ENCODE measurements at regions not wholly inside any gene's neighbourhood (a gene's known extent, or its start where the extent isn't known, plus 50 kb on each side); places are given as distances from the start of the nearest gene placed in this dataset.

DNA sequence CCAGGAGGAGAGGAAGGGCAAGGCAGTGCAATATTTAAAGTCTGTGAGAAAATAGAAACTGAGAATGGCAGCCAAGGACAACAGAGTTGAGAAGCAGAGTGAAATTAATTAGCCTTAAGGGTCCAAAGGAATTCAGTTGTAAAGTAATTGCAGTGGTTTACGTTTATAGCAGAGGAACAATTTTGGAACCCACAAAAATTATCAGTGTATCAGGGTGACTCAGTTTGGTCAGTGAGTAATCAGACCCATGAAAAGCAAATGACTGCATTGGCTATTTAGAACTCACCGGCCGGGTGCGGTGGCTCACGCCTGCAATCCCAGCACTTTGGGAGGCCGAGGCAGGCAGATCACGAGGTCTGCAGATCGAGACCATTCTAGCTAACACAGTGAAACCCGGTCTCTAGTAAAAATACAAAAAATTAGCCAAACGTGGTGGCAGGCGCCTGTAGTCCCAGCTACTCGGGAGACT, 245.8 kb upstream of the SLC39A10 start:
- Histone ChIP-seq H4K20me1 (ENCODE audit: insufficient read depth) (no peaks in the 10 kb centered on the region), H3K27ac (ENCODE audit: low read depth, low read length) (no peak overlapping the region), H3K4me1 (ENCODE audit: control insufficient read depth in 1 of 2, insufficient read depth in 2 of 2, low read length in 2 of 2) (no peaks in the 10 kb centered on the region), H3K9me2 (ENCODE audit: insufficient read depth) (no peaks in the 10 kb centered on the region), H3K9me3 (ENCODE audit: control insufficient read depth in 1 of 2, insufficient read depth in 1 of 2, low read depth in 1 of 2, low read length in 2 of 2) (no peaks in the 10 kb centered on the region), H2AFZ (ENCODE audit: low read depth, low read length, poor library complexity, severe bottlenecking) (no peak overlapping the region), H3K4me3 (replicated peaks in 1 of 2; ENCODE audit: low read depth in 1 of 2, low read length in 2 of 2) (no peak overlapping the region), H3K4me2 (ENCODE audit: low read length) (no peak overlapping the region), H3K27me3 (ENCODE audit: insufficient read depth, low read length) (no peaks in the 10 kb centered on the region), H3K79me2 (ENCODE audit: insufficient read depth, low read length) (no peaks in the 10 kb centered on the region), H3K36me3 (ENCODE audit: control insufficient read depth in 1 of 2, insufficient read depth in 2 of 2, low read length in 2 of 2) (no peaks in the 10 kb centered on the region), H3K9ac (ENCODE audit: low read length) (no peak overlapping the region)
- TF ChIP-seq SIN3A (IDR thresholded peaks at IDR 0.05; ENCODE audit: low read depth) (no peak), POLR2A (IDR thresholded peaks at IDR 0.05; ENCODE audit: borderline replicate concordance, extremely low read depth, insufficient read depth, insufficient read length) (no peak), SRF (IDR thresholded peaks at IDR 0.05; ENCODE audit: low read depth) (no peak), EGR1 (IDR thresholded peaks at IDR 0.05; ENCODE audit: low read depth) (no peak), POLR2AphosphoS5 (IDR thresholded peaks at IDR 0.05; ENCODE audit: low read depth, low read length) (no peak), CEBPB (IDR thresholded peaks at IDR 0.05; ENCODE audit: low read depth) (no peak), JUND (IDR thresholded peaks at IDR 0.05) (no peak), ZNF274 (IDR thresholded peaks at IDR 0.05; ENCODE audit: low read depth, low read length) (no peak), YY1 (IDR thresholded peaks at IDR 0.05; ENCODE audit: extremely low read depth, insufficient replicate concordance, low read depth, low read length) (no peak), TCF7L2 (IDR thresholded peaks at IDR 0.05; ENCODE audit: borderline replicate concordance, extremely low read depth, insufficient read depth, insufficient read length) (no peak)
- TF ChIP-seq, protein P1, sequence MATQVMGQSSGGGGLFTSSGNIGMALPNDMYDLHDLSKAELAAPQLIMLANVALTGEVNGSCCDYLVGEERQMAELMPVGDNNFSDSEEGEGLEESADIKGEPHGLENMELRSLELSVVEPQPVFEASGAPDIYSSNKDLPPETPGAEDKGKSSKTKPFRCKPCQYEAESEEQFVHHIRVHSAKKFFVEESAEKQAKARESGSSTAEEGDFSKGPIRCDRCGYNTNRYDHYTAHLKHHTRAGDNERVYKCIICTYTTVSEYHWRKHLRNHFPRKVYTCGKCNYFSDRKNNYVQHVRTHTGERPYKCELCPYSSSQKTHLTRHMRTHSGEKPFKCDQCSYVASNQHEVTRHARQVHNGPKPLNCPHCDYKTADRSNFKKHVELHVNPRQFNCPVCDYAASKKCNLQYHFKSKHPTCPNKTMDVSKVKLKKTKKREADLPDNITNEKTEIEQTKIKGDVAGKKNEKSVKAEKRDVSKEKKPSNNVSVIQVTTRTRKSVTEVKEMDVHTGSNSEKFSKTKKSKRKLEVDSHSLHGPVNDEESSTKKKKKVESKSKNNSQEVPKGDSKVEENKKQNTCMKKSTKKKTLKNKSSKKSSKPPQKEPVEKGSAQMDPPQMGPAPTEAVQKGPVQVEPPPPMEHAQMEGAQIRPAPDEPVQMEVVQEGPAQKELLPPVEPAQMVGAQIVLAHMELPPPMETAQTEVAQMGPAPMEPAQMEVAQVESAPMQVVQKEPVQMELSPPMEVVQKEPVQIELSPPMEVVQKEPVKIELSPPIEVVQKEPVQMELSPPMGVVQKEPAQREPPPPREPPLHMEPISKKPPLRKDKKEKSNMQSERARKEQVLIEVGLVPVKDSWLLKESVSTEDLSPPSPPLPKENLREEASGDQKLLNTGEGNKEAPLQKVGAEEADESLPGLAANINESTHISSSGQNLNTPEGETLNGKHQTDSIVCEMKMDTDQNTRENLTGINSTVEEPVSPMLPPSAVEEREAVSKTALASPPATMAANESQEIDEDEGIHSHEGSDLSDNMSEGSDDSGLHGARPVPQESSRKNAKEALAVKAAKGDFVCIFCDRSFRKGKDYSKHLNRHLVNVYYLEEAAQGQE (IDR thresholded peaks at IDR 0.05; ENCODE audit: low read depth): no peak
- TF ChIP-seq, protein P2, sequence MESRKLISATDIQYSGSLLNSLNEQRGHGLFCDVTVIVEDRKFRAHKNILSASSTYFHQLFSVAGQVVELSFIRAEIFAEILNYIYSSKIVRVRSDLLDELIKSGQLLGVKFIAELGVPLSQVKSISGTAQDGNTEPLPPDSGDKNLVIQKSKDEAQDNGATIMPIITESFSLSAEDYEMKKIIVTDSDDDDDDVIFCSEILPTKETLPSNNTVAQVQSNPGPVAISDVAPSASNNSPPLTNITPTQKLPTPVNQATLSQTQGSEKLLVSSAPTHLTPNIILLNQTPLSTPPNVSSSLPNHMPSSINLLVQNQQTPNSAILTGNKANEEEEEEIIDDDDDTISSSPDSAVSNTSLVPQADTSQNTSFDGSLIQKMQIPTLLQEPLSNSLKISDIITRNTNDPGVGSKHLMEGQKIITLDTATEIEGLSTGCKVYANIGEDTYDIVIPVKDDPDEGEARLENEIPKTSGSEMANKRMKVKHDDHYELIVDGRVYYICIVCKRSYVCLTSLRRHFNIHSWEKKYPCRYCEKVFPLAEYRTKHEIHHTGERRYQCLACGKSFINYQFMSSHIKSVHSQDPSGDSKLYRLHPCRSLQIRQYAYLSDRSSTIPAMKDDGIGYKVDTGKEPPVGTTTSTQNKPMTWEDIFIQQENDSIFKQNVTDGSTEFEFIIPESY (IDR thresholded peaks at IDR 0.05; ENCODE audit: extremely low read depth, insufficient replicate concordance, low read length): no peak
- no TSS peak for BruUV-seq (replicated peaks)
- DNase-seq (ENCODE audit: low read depth, low spot score) (no peak), ATAC-seq (no peak)
- ChIA-PET CTCF (no interaction called here), RAD21 (ENCODE audit: low non-redundant PET in 1 of 2, low total read pairs in 2 of 2, uncharacterized antibody in 2 of 2, unreplicated experiment in 2 of 2) (no interaction called here), POLR2A (no interaction called here)
- intact Hi-C loops (cut with micrococcal nuclease): loop anchor here (5.0 kb wide), 1 partner anchor 246 kb away; the partner anchor contains the start of gene SLC39A10

Data from HCT116 (cell line).